SJCRH30 (cell line): ENCODE measurements at regions not wholly inside any gene's neighbourhood (a gene's known extent, or its start where the extent isn't known, plus 50 kb on each side); places are given as distances from the start of the nearest gene placed in this dataset.

ENCODE experiments used
- DNase-seq, 2 experiments: peaks; one replicate each; pipeline ENCODE4 v3.0.0-alpha.2; 2015 to 2020
- H3K27ac ChIP-seq: fragments of 250-450 bp; sonication (Bioruptor Pico); 2 replicates; pipeline ENCODE4 v1.5.1; 2020; ENCODE audit warnings: mild to moderate bottlenecking, moderate library complexity
- H3K27me3 ChIP-seq: fragments of 250-450 bp; sonication (Bioruptor Pico); 2 replicates; pipeline ENCODE4 v1.5.1; 2020; ENCODE audit warnings: mild to moderate bottlenecking, moderate library complexity
- H3K36me3 ChIP-seq: fragments of 250-450 bp; sonication (Bioruptor Pico); 2 replicates; pipeline ENCODE4 v1.5.1; 2020; ENCODE audit warnings: mild to moderate bottlenecking, moderate library complexity
- H3K4me1 ChIP-seq: fragments of 250-450 bp; sonication (Bioruptor Pico); 2 replicates; pipeline ENCODE4 v1.5.1; 2020; ENCODE audit warnings: mild to moderate bottlenecking, moderate library complexity
- H3K4me3 ChIP-seq: fragments of 250-450 bp; sonication (Bioruptor Pico); 2 replicates; pipeline ENCODE4 v1.5.1; 2020; ENCODE audit warnings: mild to moderate bottlenecking, moderate library complexity
- H3K9me3 ChIP-seq: fragments of 250-450 bp; sonication (Bioruptor Pico); replicated peaks from 2 replicates; pipeline ENCODE4 v1.5.1; 2020; ENCODE audit warnings: mild to moderate bottlenecking, moderate library complexity

- H3K4me1 ChIP-seq, result no peaks in the 10 kb centered on the region
These were observed 210.1 kb downstream of the CDH9 start for GRCh38 chr5:26828294-26828693.

GRCh38 chr5:26813235-26813634 is 225.2 kb downstream of the CDH9 start:
- DNase-seq, result no peak
- Histone ChIP-seq H3K9me3 (no peaks in the 10 kb centered on the region; the same call in 1 of the 2 replicates), H3K4me3 (no peak overlapping the region), H3K27ac (no peak overlapping the region), H3K36me3 (no peaks in the 10 kb centered on the region), H3K27me3 (no peaks in the 10 kb centered on the region), H3K4me1 (no peaks in the 10 kb centered on the region)

More at GRCh38 chr5:26828294-26828693, 210.1 kb downstream of the CDH9 start:
- Histone ChIP-seq H3K9me3 (no peaks in the 10 kb centered on the region), H3K36me3 (no peaks in the 10 kb centered on the region), H3K4me3 (no peak overlapping the region), H3K27ac (no peak overlapping the region), H3K27me3 (no peaks in the 10 kb centered on the region)
- DNase-seq, result no peak

GRCh38 chr5:26812714-26813113 is 225.7 kb downstream of the CDH9 start:
- Histone ChIP-seq H3K27ac (no peak overlapping the region), H3K27me3 (no peaks in the 10 kb centered on the region), H3K4me3 (no peak overlapping the region), H3K4me1 (no peaks in the 10 kb centered on the region), H3K36me3 (no peaks in the 10 kb centered on the region), H3K9me3 (no peaks in the 10 kb centered on the region; the same call in 1 of the 2 replicates)
- no peak for DNase-seq

GRCh38 chr5:26807231-26808199 is 230.9 kb downstream of the CDH9 start:
- DNase-seq, result no peak
- Histone ChIP-seq H3K9me3 (peaks cover 3% of the 10 kb centered on the region; the same call in 1 of the 2 replicates), H3K27ac (no peak overlapping the region), H3K4me1 (no peaks in the 10 kb centered on the region), H3K36me3 (no peaks in the 10 kb centered on the region), H3K27me3 (no peaks in the 10 kb centered on the region), H3K4me3 (no peak overlapping the region)

- DNase-seq, result peak in 1 of 2 experiments; percentile 4
- Histone ChIP-seq H3K4me3 (no peak overlapping the region), H3K27me3 (no peaks in the 10 kb centered on the region), H3K9me3 (peaks cover 3% of the 10 kb centered on the region; the same call in 1 of the 2 replicates), H3K36me3 (no peaks in the 10 kb centered on the region), H3K4me1 (no peaks in the 10 kb centered on the region), H3K27ac (no peak overlapping the region)
These were observed 233.3 kb downstream of the CDH9 start for GRCh38 chr5:26805076-26805475.

- no peaks in the 10 kb centered on the region for H3K27me3 ChIP-seq
- H3K4me1 ChIP-seq, result no peaks in the 10 kb centered on the region
- H3K9me3 ChIP-seq, result peaks cover 3% of the 10 kb centered on the region; the same call in 1 of the 2 replicates
- H3K36me3 ChIP-seq, result no peaks in the 10 kb centered on the region
- no peak overlapping the region for H3K4me3 ChIP-seq
- DNase-seq, result no peak
- H3K27ac ChIP-seq, result no peak overlapping the region
These were observed 235.4 kb downstream of the CDH9 start for GRCh38 chr5:26802944-26803343.

- Histone ChIP-seq H3K4me1 (no peaks in the 10 kb centered on the region), H3K4me3 (no peak overlapping the region), H3K36me3 (no peaks in the 10 kb centered on the region), H3K27ac (no peak overlapping the region), H3K9me3 (no peaks in the 10 kb centered on the region), H3K27me3 (no peaks in the 10 kb centered on the region)
- DNase-seq, result no peak
These were observed 247.0 kb downstream of the CDH9 start for GRCh38 chr5:26791433-26791832.

GRCh38 chr5:26791021-26791420 is 247.4 kb downstream of the CDH9 start:
- H3K27ac ChIP-seq, result no peak overlapping the region
- H3K9me3 ChIP-seq, result no peaks in the 10 kb centered on the region
- H3K4me1 ChIP-seq, result no peaks in the 10 kb centered on the region
- no peak overlapping the region for H3K4me3 ChIP-seq
- no peak for DNase-seq
- no peaks in the 10 kb centered on the region for H3K36me3 ChIP-seq
- no peaks in the 10 kb centered on the region for H3K27me3 ChIP-seq

- DNase-seq, result no peak
- Histone ChIP-seq H3K4me3 (no peak overlapping the region), H3K4me1 (no peaks in the 10 kb centered on the region), H3K27me3 (no peaks in the 10 kb centered on the region), H3K27ac (no peak overlapping the region), H3K36me3 (no peaks in the 10 kb centered on the region), H3K9me3 (no peaks in the 10 kb centered on the region)
These were observed 275.2 kb downstream of the CDH9 start for GRCh38 chr5:26763215-26763614.

- Histone ChIP-seq H3K27me3 (no peaks in the 10 kb centered on the region), H3K4me1 (no peaks in the 10 kb centered on the region), H3K9me3 (no peaks in the 10 kb centered on the region), H3K36me3 (no peaks in the 10 kb centered on the region), H3K4me3 (peak overlapping the region; percentile 19; the same call in 1 of the 2 replicates), H3K27ac (no peak overlapping the region)
- DNase-seq, result no peak
These were observed 276.9 kb downstream of the CDH9 start for GRCh38 chr5:26761446-26761845.

- peak; percentile 40 to 68 for DNase-seq
- no peaks in the 10 kb centered on the region for H3K36me3 ChIP-seq
- H3K27ac ChIP-seq, result no peak overlapping the region
- peak overlapping the region; percentile 19; the same call in 1 of the 2 replicates for H3K4me3 ChIP-seq
- no peaks in the 10 kb centered on the region for H3K9me3 ChIP-seq
- no peaks in the 10 kb centered on the region for H3K27me3 ChIP-seq
- no peaks in the 10 kb centered on the region for H3K4me1 ChIP-seq
These were observed 277.3 kb downstream of the CDH9 start for GRCh38 chr5:26761045-26761444.

- no peak overlapping the region for H3K4me3 ChIP-seq
- H3K36me3 ChIP-seq, result no peaks in the 10 kb centered on the region
- no peaks in the 10 kb centered on the region for H3K4me1 ChIP-seq
- no peak overlapping the region for H3K27ac ChIP-seq
- no peaks in the 10 kb centered on the region for H3K27me3 ChIP-seq
- no peak for DNase-seq
- H3K9me3 ChIP-seq, result no peaks in the 10 kb centered on the region
These were observed 280.4 kb downstream of the CDH9 start for GRCh38 chr5:26757941-26758340.

GRCh38 chr5:26749829-26750228 is 288.6 kb downstream of the CDH9 start:
- Histone ChIP-seq H3K4me3 (no peak overlapping the region), H3K36me3 (no peaks in the 10 kb centered on the region), H3K4me1 (no peaks in the 10 kb centered on the region), H3K9me3 (no peaks in the 10 kb centered on the region), H3K27ac (no peak overlapping the region), H3K27me3 (no peaks in the 10 kb centered on the region)
- no peak for DNase-seq

GRCh38 chr5:26740182-26740581 is 298.2 kb downstream of the CDH9 start:
- H3K4me3 ChIP-seq, result no peak overlapping the region
- no peaks in the 10 kb centered on the region for H3K4me1 ChIP-seq
- DNase-seq, result no peak
- H3K9me3 ChIP-seq, result no peaks in the 10 kb centered on the region
- H3K27me3 ChIP-seq, result no peaks in the 10 kb centered on the region
- H3K27ac ChIP-seq, result no peak overlapping the region
- H3K36me3 ChIP-seq, result no peaks in the 10 kb centered on the region

- H3K4me3 ChIP-seq, result no peak overlapping the region
These were observed 300.8 kb downstream of the CDH9 start for GRCh38 chr5:26737348-26738265.

More at GRCh38 chr5:26737348-26738265, 300.8 kb downstream of the CDH9 start:
- DNase-seq, result no peak
- Histone ChIP-seq H3K36me3 (no peaks in the 10 kb centered on the region), H3K27me3 (no peaks in the 10 kb centered on the region), H3K4me1 (no peaks in the 10 kb centered on the region), H3K27ac (no peak overlapping the region), H3K9me3 (no peaks in the 10 kb centered on the region)
